Esophagus (tissue), 2 donors: ENCODE measurements at regions not wholly inside any gene's neighbourhood (a gene's known extent, or its start where the extent isn't known, plus 50 kb on each side); places are given as distances from the start of the nearest gene placed in this dataset.
"Not testable (repeated sequence)": the region's sequence is repeated elsewhere in the genome, so short reads cannot be mapped to it uniquely, and the experiment has no call there.

Experiments
- H3K27ac ChIP-seq, 2 donors: one replicate each; pipeline ENCODE4 v1.5.1; 2013; ENCODE audit warnings: low read depth in 2 of 2, mild to moderate bottlenecking in 2 of 2, inconsistent platforms in 1 of 2, low read length in 1 of 2, moderate library complexity in 1 of 2
- H3K27me3 ChIP-seq, 2 donors: one replicate each; pipeline ENCODE4 v1.6.1; 2013; ENCODE audit warnings: low read length in 2 of 2, control low read depth in 1 of 2, mild to moderate bottlenecking in 1 of 2; ENCODE audit not compliant: insufficient read depth in 2 of 2, control insufficient read depth in 1 of 2
- H3K36me3 ChIP-seq, 2 donors: one replicate each; pipeline ENCODE4 v1.6.1; 2013; ENCODE audit warnings: low read length in 1 of 2; ENCODE audit not compliant: control insufficient read depth in 2 of 2, insufficient read depth in 2 of 2
- H3K4me1 ChIP-seq, 2 donors: one replicate each; pipeline ENCODE4 v1.6.1; 2013; ENCODE audit warnings: low read length in 1 of 2; ENCODE audit not compliant: control insufficient read depth in 2 of 2, insufficient read depth in 2 of 2
- H3K4me3 ChIP-seq, 2 donors: one replicate each; pipeline ENCODE4 v1.5.1; 2013; ENCODE audit warnings: low read length in 2 of 2, mild to moderate bottlenecking in 2 of 2, low read depth in 1 of 2, moderate library complexity in 1 of 2
- H3K9me3 ChIP-seq, 2 donors: one replicate each; pipeline ENCODE4 v1.6.1; 2013; ENCODE audit warnings: mild to moderate bottlenecking in 2 of 2, low read depth in 1 of 2, low read length in 1 of 2, moderate library complexity in 1 of 2; ENCODE audit not compliant: control insufficient read depth in 2 of 2, insufficient read depth in 1 of 2
- WGBS, 2 donors: extraction: QIAGEN DNeasy Blood & Tissue Kit; methylation state at CpG; one replicate each; pipeline ENCODE4 v1.1.7; 2013; 5-methylcytosine and 5-hydroxymethylcytosine counted together
- donor health status: healthy with polysubstance abuse.
- donor health status: Bipolar disorder and iron deficiency.

- no peak overlapping the region for H3K27ac ChIP-seq
- 77 to 78% methylated on average over 3 of the region's 3 CpGs for WGBS, 2 donors
- no peak overlapping the region for H3K4me3 ChIP-seq
- no peaks in the 10 kb centered on the region for H3K27me3 ChIP-seq
- no peaks in the 10 kb centered on the region for H3K36me3 ChIP-seq
- H3K9me3 ChIP-seq: no peaks in the 10 kb centered on the region
- peaks cover 0 to 4% of the 10 kb centered on the region in 2 donors for H3K4me1 ChIP-seq
Observed at GRCh38 chr5:14925326-14925725, 53.7 kb upstream of the ANKH start.

- not testable (repeated sequence) for H3K27me3 ChIP-seq, H3K27ac ChIP-seq, H3K4me1 ChIP-seq, H3K9me3 ChIP-seq, H3K4me3 ChIP-seq, H3K36me3 ChIP-seq
- 84 to 93% methylated on average over 6 of the region's 6 CpGs for WGBS, 2 donors
Observed at GRCh38 chr5:14922952-14923351, 51.4 kb upstream of the ANKH start.

GRCh38 chr5:14922456-14922855 lies 50.9 kb upstream of the ANKH start:
- no peaks in the 10 kb centered on the region for H3K9me3 ChIP-seq
- H3K27ac ChIP-seq: no peak overlapping the region
- H3K4me3 ChIP-seq: no peak overlapping the region
- H3K27me3 ChIP-seq: no peaks in the 10 kb centered on the region
- no peaks in the 10 kb centered on the region for H3K36me3 ChIP-seq
- 59 to 86% methylated on average over 9 of the region's 9 CpGs for WGBS, 2 donors
- peaks cover 0 to 4% of the 10 kb centered on the region in 2 donors for H3K4me1 ChIP-seq
